Testis (tissue), 2 donors: ENCODE measurements at regions not wholly inside any gene's neighbourhood (a gene's known extent, or its start where the extent isn't known, plus 50 kb on each side); places are given as distances from the start of the nearest gene placed in this dataset.

ENCODE experiments used
- POLR2A ChIP-seq: fragments of 450-650 bp; IDR thresholded peaks from one replicate; pipeline ENCODE4 v1.6.1; 2017; ENCODE audit warnings: antibody characterized with exemption, mild to moderate bottlenecking, moderate library complexity
- TF ChIP-seq, protein P1 (sequence below), 3 experiments: fragments of 450-650 bp in 2 of 3; fragments of 200-600 bp in 1 of 3; sonication (generic) in 1 of 3; IDR thresholded peaks; one replicate each; pipeline ENCODE4 v1.5.1; 2016 to 2019; ENCODE audit warnings: antibody characterized with exemption in 3 of 3, mild to moderate bottlenecking in 2 of 3, moderate library complexity in 1 of 3

DNA sequence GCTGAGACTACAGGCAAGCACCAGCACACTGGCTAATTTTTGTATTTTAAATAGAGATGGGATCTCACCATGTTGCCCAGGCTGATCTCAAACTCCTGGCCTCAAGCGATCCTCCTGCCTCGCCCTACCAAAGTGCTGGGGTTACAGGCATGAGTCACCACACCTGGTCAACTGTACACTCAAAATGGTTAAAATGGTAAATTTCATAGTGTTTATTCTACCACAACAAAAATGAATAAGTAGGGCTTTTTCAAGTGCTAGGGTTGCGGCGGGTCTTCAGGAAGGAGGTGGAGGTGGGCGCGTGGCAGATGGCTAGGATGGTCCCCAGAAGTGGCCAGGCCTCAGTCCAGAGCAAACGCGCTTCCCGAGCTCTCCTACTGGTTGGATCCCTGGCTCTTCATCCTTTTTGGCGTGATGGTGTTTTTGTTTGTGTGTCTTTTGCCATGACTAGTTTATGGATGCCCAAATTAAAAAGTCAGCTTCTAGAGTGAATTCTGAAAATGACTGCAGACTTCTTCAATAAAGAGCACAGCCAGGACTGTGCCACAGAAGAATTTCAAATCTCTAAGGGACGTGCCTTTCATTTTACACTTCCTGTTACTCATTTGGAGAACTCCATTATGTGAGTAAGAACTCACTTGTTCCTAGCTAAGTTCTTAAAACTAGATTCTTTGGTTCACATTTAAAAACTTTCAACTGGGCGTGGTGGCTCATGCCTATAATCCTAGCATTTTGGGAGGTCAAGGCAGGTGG, 73.9 kb downstream of the TMEM130 start:
- TF ChIP-seq, protein P1, sequence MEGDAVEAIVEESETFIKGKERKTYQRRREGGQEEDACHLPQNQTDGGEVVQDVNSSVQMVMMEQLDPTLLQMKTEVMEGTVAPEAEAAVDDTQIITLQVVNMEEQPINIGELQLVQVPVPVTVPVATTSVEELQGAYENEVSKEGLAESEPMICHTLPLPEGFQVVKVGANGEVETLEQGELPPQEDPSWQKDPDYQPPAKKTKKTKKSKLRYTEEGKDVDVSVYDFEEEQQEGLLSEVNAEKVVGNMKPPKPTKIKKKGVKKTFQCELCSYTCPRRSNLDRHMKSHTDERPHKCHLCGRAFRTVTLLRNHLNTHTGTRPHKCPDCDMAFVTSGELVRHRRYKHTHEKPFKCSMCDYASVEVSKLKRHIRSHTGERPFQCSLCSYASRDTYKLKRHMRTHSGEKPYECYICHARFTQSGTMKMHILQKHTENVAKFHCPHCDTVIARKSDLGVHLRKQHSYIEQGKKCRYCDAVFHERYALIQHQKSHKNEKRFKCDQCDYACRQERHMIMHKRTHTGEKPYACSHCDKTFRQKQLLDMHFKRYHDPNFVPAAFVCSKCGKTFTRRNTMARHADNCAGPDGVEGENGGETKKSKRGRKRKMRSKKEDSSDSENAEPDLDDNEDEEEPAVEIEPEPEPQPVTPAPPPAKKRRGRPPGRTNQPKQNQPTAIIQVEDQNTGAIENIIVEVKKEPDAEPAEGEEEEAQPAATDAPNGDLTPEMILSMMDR (IDR thresholded peaks at IDR 0.05): no peak
- no peak for TF ChIP-seq POLR2A
